ENCODE measurements at regions not wholly inside any gene's neighbourhood (a gene's known extent, or its start where the extent isn't known, plus 50 kb on each side); places are given as distances from the start of the nearest gene placed in this dataset.
A peak's percentile ranks its signal among the peaks of the same experiment; 100 is the strongest.

GRCh38 chr2:54388076-54388475, 68.1 kb upstream of the SPTBN1 start:
- Histone ChIP-seq H3K27me3 (ENCODE audit: insufficient read depth) (no peaks in the 10 kb centered on the region), H3K4me3 (ENCODE audit: low read depth in 2 of 2, low read length in 1 of 2) (no peak overlapping the region), H3K36me3 (replicated peaks in 1 of 2; ENCODE audit: control insufficient read depth in 1 of 2, insufficient read depth in 2 of 2, low read length in 1 of 2) (no peaks in the 10 kb centered on the region), H3K27ac (ENCODE audit: low read depth in 2 of 2, low read length in 1 of 2) (no peak overlapping the region), H4K20me1 (ENCODE audit: insufficient read depth) (no peaks in the 10 kb centered on the region), H3K79me2 (ENCODE audit: insufficient read depth) (no peaks in the 10 kb centered on the region), H3K4me2 (no peak overlapping the region), H2AFZ (ENCODE audit: low read depth) (no peak overlapping the region), H3K4me1 (ENCODE audit: control insufficient read depth in 1 of 2, insufficient read depth in 2 of 2, low read depth in 1 of 2, low read length in 1 of 2) (no peaks in the 10 kb centered on the region; a peak in 1 of 4 replicates), H3F3A (replicated peaks; ENCODE audit: insufficient read depth) (no peaks in the 10 kb centered on the region), H3K9me3 (no peaks in the 10 kb centered on the region), H3K9me2 (no peaks in the 10 kb centered on the region), H3K9ac (no peak overlapping the region)
- CTCF ChIA-PET, result interaction anchor here (0.6 kb wide), 1 partner anchor 470 kb away, joined by 3 read pairs; no protein-coding TSS in a partner anchor
- TF ChIP-seq RXRA (IDR thresholded peaks at IDR 0.05; ENCODE audit: borderline replicate concordance, low read depth) (no peak), TCF12 (IDR thresholded peaks at IDR 0.05) (no peak), FOSL2 (IDR thresholded peaks at IDR 0.05; ENCODE audit: borderline replicate concordance, low read depth) (no peak), CHD2 (IDR thresholded peaks at IDR 0.05; ENCODE audit: low read length, partially characterized antibody) (no peak), TAF1 (IDR thresholded peaks at IDR 0.05; ENCODE audit: borderline replicate concordance, low read depth, low read length) (no peak), MEF2A (IDR thresholded peaks at IDR 0.05; ENCODE audit: borderline replicate concordance, low read depth) (no peak), CTCF (IDR thresholded peaks at IDR 0.05) (no peak)
- TF ChIP-seq, protein P1, sequence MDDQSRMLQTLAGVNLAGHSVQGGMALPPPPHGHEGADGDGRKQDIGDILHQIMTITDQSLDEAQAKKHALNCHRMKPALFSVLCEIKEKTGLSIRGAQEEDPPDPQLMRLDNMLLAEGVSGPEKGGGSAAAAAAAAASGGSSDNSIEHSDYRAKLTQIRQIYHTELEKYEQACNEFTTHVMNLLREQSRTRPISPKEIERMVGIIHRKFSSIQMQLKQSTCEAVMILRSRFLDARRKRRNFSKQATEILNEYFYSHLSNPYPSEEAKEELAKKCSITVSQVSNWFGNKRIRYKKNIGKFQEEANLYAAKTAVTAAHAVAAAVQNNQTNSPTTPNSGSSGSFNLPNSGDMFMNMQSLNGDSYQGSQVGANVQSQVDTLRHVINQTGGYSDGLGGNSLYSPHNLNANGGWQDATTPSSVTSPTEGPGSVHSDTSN (IDR thresholded peaks at IDR 0.05), result peak; percentile 44; the same call in 1 of the 2 replicates
- no peak for DNase-seq
- POLR2A ChIA-PET, result no interaction called here
- WGBS (ENCODE audit: low lambda C conversion rate), result 96% methylated on average over 5 of the region's 5 CpGs

DNA sequence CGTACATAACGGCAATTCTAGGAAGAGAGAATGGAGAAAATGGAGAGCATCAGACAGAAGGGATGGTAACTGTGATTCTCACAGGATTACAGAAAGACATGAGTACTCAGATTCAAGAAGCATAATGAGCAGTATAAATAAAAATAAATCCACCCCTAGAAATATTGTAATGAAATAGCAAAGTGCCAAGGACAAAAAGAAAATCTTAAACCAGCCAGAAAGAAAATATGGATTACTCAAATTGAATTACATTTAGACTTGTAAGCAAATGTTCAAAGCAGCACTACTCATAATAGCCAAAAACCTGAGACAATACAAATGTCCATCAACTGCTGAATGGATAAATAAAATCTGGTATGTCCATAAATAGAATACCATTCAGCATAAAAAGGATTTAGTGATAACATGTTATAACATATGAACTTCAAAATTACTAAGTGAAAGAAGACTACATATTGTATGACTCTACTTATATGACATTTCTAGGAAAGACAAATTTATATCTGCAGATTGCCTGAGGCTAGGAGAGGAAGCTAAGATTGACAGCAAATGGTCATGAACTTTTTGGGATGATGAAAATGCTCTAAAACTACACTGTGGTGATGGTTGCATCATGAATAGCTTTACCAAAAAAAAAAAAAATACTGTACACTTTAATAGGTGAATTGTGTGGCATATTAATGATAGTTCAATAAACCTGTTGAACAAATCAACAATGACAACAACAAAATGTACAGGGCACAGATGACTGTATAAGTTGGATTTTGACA, 63.4 kb upstream of the SPTBN1 start:
- no peak for DNase-seq
- Histone ChIP-seq H3K27ac (ENCODE audit: low read depth in 2 of 2, low read length in 1 of 2) (no peak overlapping the region), H3K9me3 (no peaks in the 10 kb centered on the region), H3K36me3 (replicated peaks in 1 of 2; ENCODE audit: control insufficient read depth in 1 of 2, insufficient read depth in 2 of 2, low read length in 1 of 2) (no peaks in the 10 kb centered on the region), H3K79me2 (ENCODE audit: insufficient read depth) (no peaks in the 10 kb centered on the region), H4K20me1 (ENCODE audit: insufficient read depth) (no peaks in the 10 kb centered on the region), H3F3A (replicated peaks; ENCODE audit: insufficient read depth) (peaks cover 10% of the 10 kb centered on the region), H3K4me2 (no peak overlapping the region), H3K4me1 (ENCODE audit: control insufficient read depth in 1 of 2, insufficient read depth in 2 of 2, low read depth in 1 of 2, low read length in 1 of 2) (peaks cover 0 to 6% of the 10 kb centered on the region in 2 experiments; a peak in 2 of 4 replicates), H3K9me2 (no peaks in the 10 kb centered on the region), H3K4me3 (ENCODE audit: low read depth in 2 of 2, low read length in 1 of 2) (no peak overlapping the region), H3K9ac (no peak overlapping the region), H3K27me3 (ENCODE audit: insufficient read depth) (no peaks in the 10 kb centered on the region), H2AFZ (ENCODE audit: low read depth) (no peak overlapping the region)
- ChIA-PET POLR2A (no interaction called here), CTCF (no interaction called here)
- WGBS (ENCODE audit: low lambda C conversion rate), result 99% methylated on average over 2 of the region's 2 CpGs
- TF ChIP-seq CTCF (IDR thresholded peaks at IDR 0.05), result no peak
- TF ChIP-seq EZH2phosphoT487 (IDR thresholded peaks at IDR 0.05; ENCODE audit: borderline replicate concordance, low read depth), result no peak
